H9 (cell line): ENCODE measurements at regions not wholly inside any gene's neighbourhood (a gene's known extent, or its start where the extent isn't known, plus 50 kb on each side); places are given as distances from the start of the nearest gene placed in this dataset.

ENCODE experiments used
- DNase-seq: peaks from one replicate; pipeline ENCODE4 v3.0.0-alpha.2; 2017
- H2AFZ ChIP-seq: one replicate; pipeline ENCODE4 v1.6.1; 2013; ENCODE audit warnings: mild to moderate bottlenecking, low read length, control low read depth, moderate library complexity
- H2AK5ac ChIP-seq: 2 replicates; pipeline ENCODE4 v1.6.1; 2013; ENCODE audit warnings: low read length, control low read depth, mixed read lengths; ENCODE audit not compliant: insufficient read length
- H2BK120ac ChIP-seq: one replicate; pipeline ENCODE4 v1.6.1; 2013; ENCODE audit warnings: low read depth, mild to moderate bottlenecking, low read length, control low read depth, inconsistent platforms; ENCODE audit not compliant: poor library complexity, severe bottlenecking
- H2BK12ac ChIP-seq: 2 replicates; pipeline ENCODE4 v1.6.1; 2013; ENCODE audit warnings: low read length, control low read depth, mixed read lengths, low read depth; ENCODE audit not compliant: insufficient read length
- H2BK15ac ChIP-seq: 2 replicates; pipeline ENCODE4 v1.6.1; 2013; ENCODE audit warnings: low read depth, low read length, control low read depth
- H2BK20ac ChIP-seq: one replicate; pipeline ENCODE4 v1.6.1; 2013; ENCODE audit warnings: low read depth, mild to moderate bottlenecking, low read length, control low read depth, inconsistent platforms; ENCODE audit not compliant: poor library complexity, severe bottlenecking
- H2BK5ac ChIP-seq: 2 replicates; pipeline ENCODE4 v1.6.1; 2013; ENCODE audit warnings: low read length, control low read depth, mixed read lengths; ENCODE audit not compliant: insufficient read length
- H3K14ac ChIP-seq: 2 replicates; pipeline ENCODE4 v1.6.1; 2013; ENCODE audit warnings: low read length, control low read depth; ENCODE audit not compliant: insufficient read depth
- H3K18ac ChIP-seq: 2 replicates; pipeline ENCODE4 v1.6.1; 2013; ENCODE audit warnings: low read depth, mild to moderate bottlenecking, mixed read lengths, low read length, control low read depth; ENCODE audit not compliant: insufficient read length
- H3K23ac ChIP-seq: 2 replicates; pipeline ENCODE4 v1.6.1; 2013; ENCODE audit warnings: low read length, control low read depth, mixed read lengths, low read depth; ENCODE audit not compliant: insufficient read length
- H3K23me2 ChIP-seq: 2 replicates; pipeline ENCODE4 v1.6.1; 2013; ENCODE audit warnings: low read depth, mild to moderate bottlenecking, mixed read lengths, low read length, control low read depth; ENCODE audit not compliant: insufficient read length, poor library complexity, severe bottlenecking
- H3K27ac ChIP-seq: 2 replicates; pipeline ENCODE4 v1.5.1; 2013; ENCODE audit warnings: low read length, control low read depth, mixed read lengths, low read depth; ENCODE audit not compliant: insufficient read length
- H3K27me3 ChIP-seq: 2 replicates; pipeline ENCODE4 v1.6.1; 2013; ENCODE audit warnings: low read length, control low read depth, inconsistent platforms; ENCODE audit not compliant: insufficient read depth
- H3K4ac ChIP-seq: 2 replicates; pipeline ENCODE4 v1.6.1; 2013; ENCODE audit warnings: low read depth, mild to moderate bottlenecking, control low read depth, inconsistent platforms, low read length, moderate library complexity
- H3K4me1 ChIP-seq: 2 replicates; pipeline ENCODE4 v1.6.1; 2013; ENCODE audit warnings: low read length, control low read depth, inconsistent platforms; ENCODE audit not compliant: insufficient read depth
- H3K4me2 ChIP-seq: 2 replicates; pipeline ENCODE4 v1.6.1; 2013; ENCODE audit warnings: low read length, control low read depth, mixed read lengths; ENCODE audit not compliant: insufficient read length, insufficient read depth
- H3K56ac ChIP-seq: 2 replicates; pipeline ENCODE4 v1.6.1; 2013; ENCODE audit warnings: low read depth, mild to moderate bottlenecking, mixed read lengths, low read length, control low read depth; ENCODE audit not compliant: insufficient read length
- H3K79me1 ChIP-seq: 2 replicates; pipeline ENCODE4 v1.6.1; 2013; ENCODE audit warnings: low read depth, mild to moderate bottlenecking, moderate library complexity, low read length, control low read depth, inconsistent platforms; ENCODE audit not compliant: insufficient read depth, poor library complexity, severe bottlenecking
- H3K79me2 ChIP-seq: 2 replicates; pipeline ENCODE4 v1.6.1; 2013; ENCODE audit warnings: low read length, control low read depth, inconsistent platforms; ENCODE audit not compliant: insufficient read depth
- H3K9ac ChIP-seq: 2 replicates; pipeline ENCODE4 v1.6.1; 2013; ENCODE audit warnings: low read length, control low read depth, mixed read lengths; ENCODE audit not compliant: insufficient read length; ENCODE audit errors: extremely low read depth
- H3K9me3 ChIP-seq: one replicate; pipeline ENCODE4 v1.6.1; 2013; ENCODE audit warnings: low read depth, low read length, inconsistent platforms; ENCODE audit not compliant: control insufficient read depth
- H3T11ph ChIP-seq: one replicate; pipeline ENCODE4 v1.6.1; 2013; ENCODE audit warnings: mild to moderate bottlenecking, low read length, control low read depth, inconsistent platforms
- H4K20me1 ChIP-seq: one replicate; pipeline ENCODE4 v1.6.1; 2013; ENCODE audit not compliant: control insufficient read depth, insufficient read length, insufficient read depth
- H4K5ac ChIP-seq: 2 replicates; pipeline ENCODE4 v1.6.1; 2013; ENCODE audit warnings: low read depth, mild to moderate bottlenecking, mixed read lengths, low read length, control low read depth; ENCODE audit not compliant: insufficient read length
- H4K8ac ChIP-seq: replicated peaks from 2 replicates; pipeline ENCODE4 v1.6.1; 2013; ENCODE audit warnings: low read length, control low read depth, mixed read lengths, low read depth; ENCODE audit not compliant: insufficient read length
- H4K91ac ChIP-seq: 2 replicates; pipeline ENCODE4 v1.6.1; 2013; ENCODE audit warnings: low read depth, mild to moderate bottlenecking, moderate library complexity, mixed read lengths, low read length, control low read depth; ENCODE audit not compliant: insufficient read length
- H3K27ac Mint-ChIP-seq, 3 experiments: 2 replicates in 2 of 3; 3 replicates in 1 of 3; pipeline ENCODE4 v1.8.0; 2020 to 2021; ENCODE audit warnings: mixed read lengths in 3 of 3, mild to moderate bottlenecking in 1 of 3, moderate library complexity in 1 of 3
- H3K27me3 Mint-ChIP-seq: 2 replicates; pipeline ENCODE4 v1.8.0; 2021; ENCODE audit warnings: low read depth, mild to moderate bottlenecking, moderate library complexity, mixed read lengths
- H3K36me3 Mint-ChIP-seq, 3 experiments: 2 replicates in 2 of 3; 3 replicates in 1 of 3; pipeline ENCODE4 v1.8.0; 2020 to 2021; ENCODE audit warnings: low read depth in 3 of 3, mixed read lengths in 3 of 3; ENCODE audit not compliant: insufficient read depth in 1 of 3
- H3K4me1 Mint-ChIP-seq, 2 experiments: 2 replicates each; pipeline ENCODE4 v1.8.0; 2020; ENCODE audit warnings: mixed read lengths in 2 of 2
- H3K4me3 Mint-ChIP-seq, 2 experiments: 2 replicates in 1 of 2; 3 replicates in 1 of 2; pipeline ENCODE4 v1.8.0; 2020 to 2021; ENCODE audit warnings: mild to moderate bottlenecking in 2 of 2, mixed read lengths in 2 of 2, moderate library complexity in 1 of 2
- H3K9me3 Mint-ChIP-seq, 2 experiments: 2 replicates in 1 of 2; 3 replicates in 1 of 2; pipeline ENCODE4 v1.8.0; 2020; ENCODE audit warnings: mild to moderate bottlenecking in 2 of 2, mixed read lengths in 2 of 2, moderate library complexity in 1 of 2
- WGBS: extraction: QIAGEN DNeasy Blood & Tissue Kit; methylation state at CpG from one replicate; pipeline ENCODE4 v1.1.7; 2013; ENCODE audit warnings: missing lambda C conversion rate, low lambda C conversion rate, mixed read lengths; ENCODE audit not compliant: insufficient read length; ENCODE audit errors: extremely low coverage; 5-methylcytosine and 5-hydroxymethylcytosine counted together
- TF ChIP-seq, protein P1 (sequence below): fragments of 200-600 bp; sonication (generic); conservative IDR thresholded peaks from 3 replicates; pipeline ENCODE4 v1.8.0; 2021; ENCODE audit warnings: antibody characterized with exemption, mild to moderate bottlenecking

DNA sequence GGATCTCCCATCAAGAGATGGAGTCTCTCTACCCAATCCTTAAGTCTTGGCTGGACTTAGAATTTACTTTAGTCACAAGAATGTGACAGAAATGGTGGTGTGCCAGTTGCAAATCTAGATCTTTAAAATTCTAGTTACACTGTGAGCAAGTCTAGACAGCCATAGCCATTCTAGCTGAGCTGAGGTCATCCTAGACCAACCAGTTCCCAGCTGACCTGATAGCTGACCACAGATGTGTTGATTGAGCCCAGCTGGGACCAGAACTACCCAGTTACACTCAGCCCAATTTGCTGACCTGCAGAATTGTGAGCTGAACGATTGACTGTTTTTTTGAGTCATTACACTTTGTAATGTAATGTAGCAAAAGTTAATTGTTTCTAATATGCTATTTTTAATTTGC lies 251.8 kb downstream of the ADGRL2 start:
- DNase-seq, result no peak
- no peak overlapping the region for H3K4ac ChIP-seq
- no peaks in the 10 kb centered on the region for H3K79me2 ChIP-seq
- no peak overlapping the region for H2BK5ac ChIP-seq
- Mint-ChIP-seq H3K27ac (no peak overlapping the region), H3K9me3 (no peaks in the 10 kb centered on the region), H3K4me3 (no peak overlapping the region), H3K36me3 (0 out of 7 replicates have a peak, but pooled peaks cover 0 to 6% (median 0%) of the 10 kb centered on the region in 3 experiments), H3K27me3 (no peaks in the 10 kb centered on the region), H3K4me1 (peaks cover 6 to 9% of the 10 kb centered on the region in 2 experiments; a peak in 3 of 4 replicates)
- H3K56ac ChIP-seq, result no peak overlapping the region
- H3K79me1 ChIP-seq, result no peaks in the 10 kb centered on the region
- H3K9me3 ChIP-seq, result no peaks in the 10 kb centered on the region
- H3K27ac ChIP-seq, result no peak overlapping the region
- no peaks in the 10 kb centered on the region for H3K4me1 ChIP-seq
- H2BK15ac ChIP-seq, result no peak overlapping the region
- no peak overlapping the region for H4K8ac ChIP-seq
- H4K91ac ChIP-seq, result no peak overlapping the region
- H2AK5ac ChIP-seq, result no peak overlapping the region
- WGBS, result no CpG with 5 or more reads among the region's 1 CpG
- no peak overlapping the region for H2BK12ac ChIP-seq
- no peak overlapping the region for H2AFZ ChIP-seq
- H3K9ac ChIP-seq, result no peak overlapping the region
- no peak overlapping the region for H3K18ac ChIP-seq
- H3K23me2 ChIP-seq, result no peaks in the 10 kb centered on the region
- no peak overlapping the region for H3T11ph ChIP-seq
- TF ChIP-seq, protein P1, sequence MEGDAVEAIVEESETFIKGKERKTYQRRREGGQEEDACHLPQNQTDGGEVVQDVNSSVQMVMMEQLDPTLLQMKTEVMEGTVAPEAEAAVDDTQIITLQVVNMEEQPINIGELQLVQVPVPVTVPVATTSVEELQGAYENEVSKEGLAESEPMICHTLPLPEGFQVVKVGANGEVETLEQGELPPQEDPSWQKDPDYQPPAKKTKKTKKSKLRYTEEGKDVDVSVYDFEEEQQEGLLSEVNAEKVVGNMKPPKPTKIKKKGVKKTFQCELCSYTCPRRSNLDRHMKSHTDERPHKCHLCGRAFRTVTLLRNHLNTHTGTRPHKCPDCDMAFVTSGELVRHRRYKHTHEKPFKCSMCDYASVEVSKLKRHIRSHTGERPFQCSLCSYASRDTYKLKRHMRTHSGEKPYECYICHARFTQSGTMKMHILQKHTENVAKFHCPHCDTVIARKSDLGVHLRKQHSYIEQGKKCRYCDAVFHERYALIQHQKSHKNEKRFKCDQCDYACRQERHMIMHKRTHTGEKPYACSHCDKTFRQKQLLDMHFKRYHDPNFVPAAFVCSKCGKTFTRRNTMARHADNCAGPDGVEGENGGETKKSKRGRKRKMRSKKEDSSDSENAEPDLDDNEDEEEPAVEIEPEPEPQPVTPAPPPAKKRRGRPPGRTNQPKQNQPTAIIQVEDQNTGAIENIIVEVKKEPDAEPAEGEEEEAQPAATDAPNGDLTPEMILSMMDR, result no peak
- H3K27me3 ChIP-seq, result no peaks in the 10 kb centered on the region
- no peak overlapping the region for H3K23ac ChIP-seq
- H2BK20ac ChIP-seq, result no peak overlapping the region
- no peak overlapping the region for H4K5ac ChIP-seq
- H2BK120ac ChIP-seq, result no peak overlapping the region
- no peak overlapping the region for H3K4me2 ChIP-seq
- H3K14ac ChIP-seq, result no peak overlapping the region
- no peaks in the 10 kb centered on the region for H4K20me1 ChIP-seq
